Neural cell (in vitro differentiated cells): ENCODE measurements at regions not wholly inside any gene's neighbourhood (a gene's known extent, or its start where the extent isn't known, plus 50 kb on each side); places are given as distances from the start of the nearest gene placed in this dataset.

Experiments
- CTCF ChIP-seq: fragments of 450-650 bp; IDR thresholded peaks from 2 replicates; pipeline ENCODE4 v1.5.1; 2014; ENCODE audit warnings: antibody characterized with exemption, mild to moderate bottlenecking, moderate library complexity; ENCODE audit not compliant: poor library complexity, severe bottlenecking
- EP300 ChIP-seq: fragments of 450-650 bp; conservative IDR thresholded peaks from 2 replicates; pipeline ENCODE4 v1.6.1; 2014; ENCODE audit warnings: antibody characterized with exemption, mild to moderate bottlenecking, moderate library complexity; ENCODE audit not compliant: poor library complexity, severe bottlenecking
- EZH2 ChIP-seq: fragments of 200-600, 300-800 bp; shearing (Covaris generic), sonication (generic); IDR thresholded peaks from 2 replicates; pipeline ENCODE4 v1.6.1; 2014; ENCODE audit warnings: antibody characterized with exemption, low read length, borderline replicate concordance, mild to moderate bottlenecking; ENCODE audit not compliant: insufficient read depth, poor library complexity, severe bottlenecking
- POLR2AphosphoS5 ChIP-seq: IDR thresholded peaks from 2 replicates; pipeline ENCODE4 v1.6.1; 2012
- RAD21 ChIP-seq: fragments of 450-650 bp; conservative IDR thresholded peaks from 2 replicates; pipeline ENCODE4 v1.6.1; 2014; ENCODE audit warnings: antibody characterized with exemption, mild to moderate bottlenecking, moderate library complexity
- REST ChIP-seq: IDR thresholded peaks from 2 replicates; pipeline ENCODE4 v1.6.1; 2012; ENCODE audit warnings: borderline replicate concordance

- no peak for TF ChIP-seq CTCF
- no peak for TF ChIP-seq POLR2AphosphoS5
- TF ChIP-seq RAD21, result no peak
- TF ChIP-seq EP300, result no peak
- TF ChIP-seq EZH2, result no peak
- no peak for TF ChIP-seq REST
Observed at GRCh38 chr5:58294598-58295305, 165.1 kb downstream of the PLK2 start.
